Erythroblast (primary cell): ENCODE measurements at regions not wholly inside any gene's neighbourhood (a gene's known extent, or its start where the extent isn't known, plus 50 kb on each side); places are given as distances from the start of the nearest gene placed in this dataset.

ENCODE experiments used
- GATA1 ChIP-seq: IDR thresholded peaks from 2 replicates; pipeline ENCODE4 v1.6.1; 2011; ENCODE audit warnings: low read depth, mild to moderate bottlenecking, control low read depth, low read length, moderate library complexity
- POLR2A ChIP-seq: IDR thresholded peaks from 2 replicates; pipeline ENCODE4 v1.6.1; 2011; ENCODE audit warnings: mild to moderate bottlenecking, low read length

GRCh38 chr18:71936744-71937143 lies 607.4 kb downstream of the CBLN2 start:
- TF ChIP-seq POLR2A (no peak), GATA1 (no peak)
